Mesenchymal stem cell (in vitro differentiated cells and primary cell): ENCODE measurements at regions not wholly inside any gene's neighbourhood (a gene's known extent, or its start where the extent isn't known, plus 50 kb on each side); places are given as distances from the start of the nearest gene placed in this dataset.

Source experiments
- DNase-seq: peaks from one replicate; pipeline ENCODE4 v3.0.0-alpha.2; 2013
- H2AFZ ChIP-seq: one replicate; pipeline ENCODE4 v1.6.1; 2013; ENCODE audit warnings: low read depth, mild to moderate bottlenecking, control low read depth, inconsistent platforms, low read length, moderate library complexity
- H2AK5ac ChIP-seq: 2 replicates; pipeline ENCODE4 v1.6.1; 2013; ENCODE audit warnings: low read length, moderate library complexity, mild to moderate bottlenecking, inconsistent platforms; ENCODE audit not compliant: severe bottlenecking
- H2BK120ac ChIP-seq: one replicate; pipeline ENCODE4 v1.6.1; 2013; ENCODE audit warnings: low read depth, mild to moderate bottlenecking, inconsistent platforms, low read length, moderate library complexity
- H2BK12ac ChIP-seq, 2 experiments: one replicate each; pipeline ENCODE4 v1.6.1; 2013; ENCODE audit warnings: inconsistent platforms in 2 of 2, low read length in 2 of 2, mild to moderate bottlenecking in 2 of 2, moderate library complexity in 2 of 2, control low read depth in 1 of 2
- H2BK15ac ChIP-seq: one replicate; pipeline ENCODE4 v1.6.1; 2013; ENCODE audit warnings: mild to moderate bottlenecking, low read depth, inconsistent platforms; ENCODE audit not compliant: poor library complexity, severe bottlenecking
- H2BK5ac ChIP-seq: 2 replicates; pipeline ENCODE4 v1.6.1; 2013; ENCODE audit warnings: low read depth, mild to moderate bottlenecking, low read length, control low read depth, inconsistent platforms; ENCODE audit not compliant: poor library complexity, severe bottlenecking
- H3K14ac ChIP-seq, 2 experiments: one replicate each; pipeline ENCODE4 v1.6.1; 2013; ENCODE audit warnings: inconsistent platforms in 2 of 2, low read length in 2 of 2, control low read depth in 1 of 2, mild to moderate bottlenecking in 1 of 2, moderate library complexity in 1 of 2
- H3K18ac ChIP-seq, 2 experiments: one replicate each; pipeline ENCODE4 v1.6.1; 2013; ENCODE audit warnings: inconsistent platforms in 2 of 2, low read length in 2 of 2, control low read depth in 1 of 2, low read depth in 1 of 2, mild to moderate bottlenecking in 1 of 2
- H3K23ac ChIP-seq, 2 experiments: one replicate each; pipeline ENCODE4 v1.6.1; 2013; ENCODE audit warnings: inconsistent platforms in 2 of 2, low read length in 2 of 2, mild to moderate bottlenecking in 2 of 2, moderate library complexity in 2 of 2, control low read depth in 1 of 2
- H3K27ac ChIP-seq: 2 replicates; pipeline ENCODE4 v1.5.1; 2013; ENCODE audit warnings: mild to moderate bottlenecking, moderate library complexity, low read length, control low read depth, inconsistent platforms; ENCODE audit not compliant: poor library complexity, severe bottlenecking
- H3K27me3 ChIP-seq, 2 experiments: 2 replicates each; pipeline versions ENCODE4 v1.6.1 to v1.7.0; 2013; ENCODE audit warnings: low read length in 2 of 2, mild to moderate bottlenecking in 2 of 2, moderate library complexity in 2 of 2, control low read depth in 1 of 2, inconsistent platforms in 1 of 2; ENCODE audit not compliant: control insufficient read depth in 1 of 2, insufficient read depth in 1 of 2
- H3K36me3 ChIP-seq, 2 experiments: 2 replicates each; pipeline versions ENCODE4 v1.6.1 to v1.7.0; 2013; ENCODE audit warnings: low read length in 2 of 2, control low read depth in 1 of 2, inconsistent platforms in 1 of 2, low read depth in 1 of 2, mild to moderate bottlenecking in 1 of 2; ENCODE audit not compliant: insufficient read depth in 2 of 2, control insufficient read depth in 1 of 2
- H3K4ac ChIP-seq, 2 experiments: one replicate each; pipeline ENCODE4 v1.6.1; 2013; ENCODE audit warnings: inconsistent platforms in 2 of 2, low read length in 2 of 2, mild to moderate bottlenecking in 2 of 2, moderate library complexity in 2 of 2, control low read depth in 1 of 2, low read depth in 1 of 2
- H3K4me1 ChIP-seq: 2 replicates; pipeline ENCODE4 v1.6.1; 2013; ENCODE audit warnings: low read depth, low read length, control low read depth; ENCODE audit not compliant: control insufficient read depth, insufficient read depth
- H3K4me2 ChIP-seq: 2 replicates; pipeline ENCODE4 v1.6.1; 2013; ENCODE audit warnings: low read length, mild to moderate bottlenecking, inconsistent platforms; ENCODE audit not compliant: poor library complexity, severe bottlenecking
- H3K4me3 ChIP-seq, 2 experiments: 2 replicates each; pipeline versions ENCODE4 v1.5.1 to v1.7.0; 2013; ENCODE audit warnings: low read length in 2 of 2, mild to moderate bottlenecking in 2 of 2, control low read depth in 1 of 2, low read depth in 1 of 2; ENCODE audit not compliant: insufficient read depth in 1 of 2
- H3K79me1 ChIP-seq: replicated peaks from 2 replicates; pipeline ENCODE4 v1.6.1; 2013; ENCODE audit warnings: mild to moderate bottlenecking, control low read depth, low read length, inconsistent platforms; ENCODE audit not compliant: poor library complexity, severe bottlenecking
- H3K9ac ChIP-seq: 2 replicates; pipeline ENCODE4 v1.7.0; 2013; ENCODE audit warnings: mild to moderate bottlenecking, low read length, moderate library complexity
- H3K9me3 ChIP-seq: 2 replicates; pipeline ENCODE4 v1.7.0; 2013; ENCODE audit warnings: mild to moderate bottlenecking, low read length; ENCODE audit not compliant: control insufficient read depth
- H4K8ac ChIP-seq: one replicate; pipeline ENCODE4 v1.6.1; 2013; ENCODE audit warnings: inconsistent platforms, mild to moderate bottlenecking, low read length, moderate library complexity
- H4K91ac ChIP-seq: one replicate; pipeline ENCODE4 v1.6.1; 2013; ENCODE audit warnings: mild to moderate bottlenecking, low read length, inconsistent platforms
- WGBS: methylation state at CpG from one replicate; pipeline ENCODE4 v1.1.7; 2013; ENCODE audit warnings: mixed read lengths; 5-methylcytosine and 5-hydroxymethylcytosine counted together

- H4K8ac ChIP-seq, result no peak overlapping the region
- no peaks in the 10 kb centered on the region for H3K9me3 ChIP-seq
- DNase-seq, result no peak
- no peaks in the 10 kb centered on the region for H3K36me3 ChIP-seq
- H4K91ac ChIP-seq, result no peak overlapping the region
- no peak overlapping the region for H2AK5ac ChIP-seq
- no peaks in the 10 kb centered on the region for H3K79me1 ChIP-seq
- no peak overlapping the region for H3K27ac ChIP-seq
- H3K4me1 ChIP-seq, result no peaks in the 10 kb centered on the region
- WGBS, result 90% methylated on average over 6 of the region's 6 CpGs
- no peak overlapping the region for H2AFZ ChIP-seq
- H3K27me3 ChIP-seq, result peaks cover 0 to 29% of the 10 kb centered on the region in 2 experiments
- H2BK12ac ChIP-seq, result no peak overlapping the region
- no peak overlapping the region for H3K4me2 ChIP-seq
- H2BK5ac ChIP-seq, result no peak overlapping the region
- no peak overlapping the region for H3K18ac ChIP-seq
- H2BK120ac ChIP-seq, result no peak overlapping the region
- H2BK15ac ChIP-seq, result no peak overlapping the region
- no peak overlapping the region for H3K4me3 ChIP-seq
- no peak overlapping the region for H3K23ac ChIP-seq
- no peak overlapping the region for H3K14ac ChIP-seq
- no peak overlapping the region for H3K9ac ChIP-seq
- no peak overlapping the region for H3K4ac ChIP-seq
Observed at GRCh38 chr11:116466191-116466590, 306.6 kb downstream of the BUD13 start.

GRCh38 chr11:116465056-116465455, 307.7 kb downstream of the BUD13 start:
- Histone ChIP-seq H3K36me3 (no peaks in the 10 kb centered on the region), H3K9ac (no peak overlapping the region), H2AK5ac (no peak overlapping the region), H2BK5ac (no peak overlapping the region), H3K27me3 (peaks cover 3 to 29% of the 10 kb centered on the region in 2 experiments), H2BK12ac (no peak overlapping the region), H3K23ac (no peak overlapping the region), H2AFZ (no peak overlapping the region), H3K4ac (no peak overlapping the region), H3K79me1 (no peaks in the 10 kb centered on the region), H3K4me3 (no peak overlapping the region), H3K9me3 (no peaks in the 10 kb centered on the region), H3K4me2 (no peak overlapping the region), H3K4me1 (no peaks in the 10 kb centered on the region), H3K27ac (no peak overlapping the region), H2BK15ac (no peak overlapping the region), H3K14ac (no peak overlapping the region), H3K18ac (no peak overlapping the region), H4K8ac (no peak overlapping the region), H4K91ac (no peak overlapping the region), H2BK120ac (no peak overlapping the region)
- 78% methylated on average over 4 of the region's 4 CpGs for WGBS
- no peak for DNase-seq

- no peaks in the 10 kb centered on the region for H3K36me3 ChIP-seq
Observed at GRCh38 chr11:116461789-116462188, 311.0 kb downstream of the BUD13 start.

GRCh38 chr11:116460156-116460920, 312.4 kb downstream of the BUD13 start:
- Histone ChIP-seq H2AFZ (no peak overlapping the region), H4K91ac (no peak overlapping the region), H3K4me3 (no peak overlapping the region), H3K14ac (no peak overlapping the region), H2BK5ac (no peak overlapping the region), H2BK15ac (no peak overlapping the region), H4K8ac (no peak overlapping the region), H3K79me1 (no peaks in the 10 kb centered on the region), H3K4me2 (peak overlapping the region; percentile 10), H3K18ac (no peak overlapping the region), H3K36me3 (no peaks in the 10 kb centered on the region), H3K4ac (no peak overlapping the region), H3K27ac (no peak overlapping the region), H2BK120ac (no peak overlapping the region), H3K9me3 (no peaks in the 10 kb centered on the region), H2AK5ac (no peak overlapping the region), H2BK12ac (no peak overlapping the region), H3K23ac (no peak overlapping the region), H3K4me1 (no peaks in the 10 kb centered on the region), H3K27me3 (peaks cover 5 to 6% of the 10 kb centered on the region in 2 experiments), H3K9ac (no peak overlapping the region)
- 61% methylated on average over 3 of the region's 3 CpGs for WGBS
- no peak for DNase-seq

More at GRCh38 chr11:116461789-116462188, 311.0 kb downstream of the BUD13 start:
- Histone ChIP-seq H3K18ac (no peak overlapping the region), H2AK5ac (no peak overlapping the region), H3K27ac (no peak overlapping the region), H3K4me2 (no peak overlapping the region), H2AFZ (no peak overlapping the region), H4K91ac (no peak overlapping the region), H3K9me3 (no peaks in the 10 kb centered on the region), H2BK5ac (no peak overlapping the region), H2BK15ac (no peak overlapping the region), H3K4ac (no peak overlapping the region), H3K79me1 (no peaks in the 10 kb centered on the region), H2BK120ac (no peak overlapping the region), H4K8ac (no peak overlapping the region), H3K4me3 (no peak overlapping the region), H2BK12ac (no peak overlapping the region), H3K27me3 (peaks cover 5 to 20% of the 10 kb centered on the region in 2 experiments), H3K23ac (no peak overlapping the region), H3K9ac (no peak overlapping the region), H3K14ac (no peak overlapping the region), H3K4me1 (no peaks in the 10 kb centered on the region)
- WGBS, result 0% methylated on average over 2 of the region's 2 CpGs
- DNase-seq, result no peak
